ENCODE measurements at regions not wholly inside any gene's neighbourhood (a gene's known extent, or its start where the extent isn't known, plus 50 kb on each side); places are given as distances from the start of the nearest gene placed in this dataset.

DNA sequence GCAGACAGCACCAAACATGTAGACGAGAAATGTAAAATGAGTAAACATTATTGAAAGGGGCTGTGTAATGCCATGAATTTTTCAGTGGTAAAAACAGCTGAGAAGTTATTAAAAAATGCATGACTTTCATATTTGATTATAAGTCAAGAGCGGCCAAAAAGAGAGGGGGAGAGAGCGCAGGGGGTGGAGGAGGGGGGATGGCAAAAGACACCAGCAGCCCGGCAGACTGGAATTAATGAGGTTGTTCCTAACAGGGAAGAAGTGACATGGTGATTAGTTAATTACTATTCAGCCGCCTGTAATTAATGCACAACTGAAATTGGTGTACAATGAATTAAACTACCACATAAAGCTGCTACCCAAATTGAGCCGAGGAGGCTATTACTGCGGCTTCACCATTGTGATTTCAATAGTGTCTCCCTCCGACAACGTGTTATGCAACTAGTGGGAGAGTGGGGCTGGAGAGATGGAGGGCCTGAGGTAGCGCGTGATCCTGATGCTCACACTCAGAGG is 89.1 kb upstream of the VSTM2B start:
- POLR2A ChIA-PET: no interaction called here
- Mint-ChIP-seq H3K36me3 (no peaks in the 10 kb centered on the region), H3K9me3 (peaks cover 10% of the 10 kb centered on the region), H3K4me1 (ENCODE audit: low read depth) (no peaks in the 10 kb centered on the region), H3K27ac (no peak overlapping the region), H3K27me3 (peaks cover 7% of the 10 kb centered on the region), H3K4me3 (no peak overlapping the region)
- CTCF ChIA-PET: no interaction called here
- intact Hi-C loops (cut with micrococcal nuclease): no loop called here
- DNase-seq: no peak

DNA sequence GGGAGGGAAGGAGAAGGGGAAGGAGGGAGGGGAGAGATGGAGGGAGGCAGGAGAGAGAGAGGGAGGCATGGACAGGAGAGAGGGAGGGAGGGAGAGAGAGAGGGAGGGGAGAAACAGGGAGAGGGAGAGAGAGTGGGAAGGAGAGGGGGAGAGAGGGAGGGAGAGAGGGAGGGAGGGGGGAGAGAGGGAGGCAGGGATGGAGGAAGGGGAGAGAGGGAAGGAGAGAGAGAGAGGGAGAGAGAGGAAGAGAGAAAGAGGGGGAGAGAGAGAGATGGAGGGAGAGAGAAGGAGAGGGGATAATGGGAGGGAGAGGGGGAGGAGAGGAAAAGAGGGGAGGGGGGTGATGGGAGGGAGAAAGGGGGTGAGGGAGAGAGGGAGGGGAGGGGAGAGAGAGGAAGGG is 86.8 kb upstream of the VSTM2B start:
- H3K27ac Mint-ChIP-seq: no peak overlapping the region
- H3K36me3 Mint-ChIP-seq: no peaks in the 10 kb centered on the region
- ChIA-PET CTCF (no interaction called here), POLR2A (no interaction called here)
- no peaks in the 10 kb centered on the region for H3K4me1 Mint-ChIP-seq (ENCODE audit: low read depth)
- intact Hi-C loops (cut with micrococcal nuclease): no loop called here
- no peak overlapping the region for H3K4me3 Mint-ChIP-seq
- H3K27me3 Mint-ChIP-seq: peaks cover 3% of the 10 kb centered on the region
- no peak for DNase-seq
- peaks cover 10% of the 10 kb centered on the region for H3K9me3 Mint-ChIP-seq

DNA sequence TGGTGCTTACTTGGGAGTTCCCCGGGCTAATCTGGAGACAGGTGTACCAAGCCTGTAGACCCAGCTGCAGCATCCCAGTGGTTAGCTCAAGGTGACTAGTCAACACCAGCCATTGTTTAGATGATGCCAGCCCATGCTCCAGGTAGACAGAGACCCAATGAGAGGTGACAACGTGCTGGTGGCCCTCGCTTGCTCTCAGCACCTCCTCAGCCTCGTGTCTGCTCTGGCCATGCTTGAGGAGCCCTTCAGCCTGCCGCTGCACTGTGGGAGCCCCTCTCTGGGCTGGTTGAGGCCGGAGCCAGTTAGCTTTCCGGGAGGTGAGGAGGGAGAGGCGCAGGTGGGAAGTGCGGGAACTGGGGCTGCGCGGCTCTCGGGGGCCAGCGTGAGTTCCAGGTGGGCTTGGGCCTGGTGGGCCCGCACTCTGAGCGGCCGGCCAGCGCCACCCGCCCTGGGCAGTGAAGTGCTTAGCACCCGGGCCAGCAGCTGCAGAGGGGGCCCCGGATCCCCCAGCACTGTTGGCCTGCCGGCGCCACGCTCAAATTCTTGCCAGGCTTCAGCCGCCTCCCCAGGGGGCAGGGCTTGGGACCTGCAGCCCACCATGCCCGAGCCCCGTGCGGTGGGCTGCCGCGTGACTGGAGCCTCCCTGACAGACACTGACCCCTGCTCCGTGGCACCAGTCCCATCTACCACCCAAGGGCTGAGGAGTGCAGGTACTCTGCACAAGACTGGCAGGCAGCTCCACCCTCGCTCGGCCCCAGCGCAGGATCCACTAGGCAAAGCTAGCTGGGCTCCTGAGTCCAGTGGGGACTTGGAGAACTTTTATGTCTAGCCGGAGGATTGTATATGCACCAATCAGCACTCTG is 85.9 kb upstream of the VSTM2B start:
- no peaks in the 10 kb centered on the region for H3K4me1 Mint-ChIP-seq (ENCODE audit: low read depth)
- H3K4me3 Mint-ChIP-seq: no peak overlapping the region
- ChIA-PET CTCF (no interaction called here), POLR2A (no interaction called here)
- peaks cover 2% of the 10 kb centered on the region for H3K27me3 Mint-ChIP-seq
- H3K27ac Mint-ChIP-seq: no peak overlapping the region
- H3K9me3 Mint-ChIP-seq: peaks cover 10% of the 10 kb centered on the region
- no peak for DNase-seq
- intact Hi-C loops (cut with micrococcal nuclease): no loop called here
- H3K36me3 Mint-ChIP-seq: no peaks in the 10 kb centered on the region

DNA sequence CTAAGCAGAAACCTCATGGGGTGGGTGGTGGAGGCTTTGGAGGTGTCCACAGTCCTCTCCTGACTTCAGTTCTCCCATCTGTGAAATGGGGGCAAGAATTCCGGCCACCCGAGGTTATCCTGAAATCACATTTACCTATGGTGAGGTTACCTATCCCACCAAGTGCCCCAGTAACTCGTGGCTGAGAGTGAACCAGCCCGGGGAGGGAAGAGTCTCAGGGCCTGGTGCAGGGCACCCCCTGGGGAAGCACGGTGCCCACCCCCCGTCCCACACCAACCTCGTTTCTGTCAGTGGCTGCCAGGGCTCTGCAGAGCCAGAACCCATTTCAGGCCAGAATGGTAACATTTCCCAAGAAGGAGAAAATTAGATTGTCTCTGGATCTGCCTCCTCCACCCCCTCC is 83.7 kb upstream of the VSTM2B start:
- Mint-ChIP-seq H3K4me3 (no peak overlapping the region), H3K27me3 (peaks cover 10% of the 10 kb centered on the region), H3K9me3 (peaks cover 10% of the 10 kb centered on the region), H3K36me3 (no peaks in the 10 kb centered on the region), H3K27ac (no peak overlapping the region), H3K4me1 (ENCODE audit: low read depth) (no peaks in the 10 kb centered on the region)
- no peak for DNase-seq
- intact Hi-C loops (cut with micrococcal nuclease): no loop called here
- ChIA-PET POLR2A (no interaction called here), CTCF (no interaction called here)

DNA sequence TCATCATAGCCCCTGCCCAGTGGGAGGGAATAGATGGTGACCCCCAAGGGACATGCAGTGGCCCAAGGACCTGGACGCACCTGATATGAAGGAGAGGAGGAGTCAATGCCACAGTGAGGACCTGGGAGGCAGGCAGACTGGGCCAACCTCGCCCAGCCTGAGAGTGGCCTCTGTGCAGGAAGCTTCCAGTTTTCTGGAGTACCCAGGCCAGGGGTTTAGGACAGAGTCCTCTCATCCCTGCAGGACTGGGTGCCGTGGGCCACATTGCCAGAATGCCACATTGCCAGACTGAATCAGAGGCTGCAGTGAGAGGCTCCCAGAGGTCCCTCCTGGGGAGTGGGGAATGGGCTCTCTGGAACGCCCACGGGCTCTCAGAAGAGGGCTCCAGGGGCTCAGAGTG is 82.9 kb upstream of the VSTM2B start:
- CTCF ChIA-PET: no interaction called here

DNA sequence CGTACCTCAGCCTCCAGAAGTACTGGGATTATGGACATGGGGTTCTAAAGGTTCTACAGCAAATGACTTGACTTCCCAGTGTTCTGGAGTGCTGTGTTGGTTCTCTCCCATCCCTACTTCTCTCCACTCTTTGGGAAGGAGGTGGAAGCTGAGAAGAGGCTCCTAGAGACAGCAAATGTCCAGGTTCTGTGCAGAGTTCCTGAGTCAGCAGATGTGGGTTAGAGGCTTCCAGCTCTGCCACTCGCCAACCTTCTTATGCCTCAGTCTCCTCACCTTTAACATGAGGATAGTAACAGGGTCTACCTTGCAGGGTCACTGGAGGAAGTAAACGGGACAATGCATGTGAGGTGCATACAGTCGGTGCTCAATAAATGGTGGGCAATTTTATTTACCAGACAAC is 80.5 kb upstream of the VSTM2B start:
- Mint-ChIP-seq H3K4me3 (no peak overlapping the region), H3K9me3 (peaks cover 8% of the 10 kb centered on the region), H3K27me3 (peaks cover 10% of the 10 kb centered on the region), H3K36me3 (no peaks in the 10 kb centered on the region), H3K4me1 (ENCODE audit: low read depth) (no peaks in the 10 kb centered on the region), H3K27ac (no peak overlapping the region)
- CTCF ChIA-PET: no interaction called here
- intact Hi-C loops (cut with micrococcal nuclease): no loop called here
- no peak for DNase-seq
- POLR2A ChIA-PET: no interaction called here

More for the DNA sequence above, 82.9 kb upstream of the VSTM2B start:
- POLR2A ChIA-PET: no interaction called here
- intact Hi-C loops (cut with micrococcal nuclease): no loop called here
- H3K4me1 Mint-ChIP-seq (ENCODE audit: low read depth): no peaks in the 10 kb centered on the region
- H3K36me3 Mint-ChIP-seq: no peaks in the 10 kb centered on the region
- no peak overlapping the region for H3K4me3 Mint-ChIP-seq
- peaks cover 10% of the 10 kb centered on the region for H3K9me3 Mint-ChIP-seq
- peaks cover 8% of the 10 kb centered on the region for H3K27me3 Mint-ChIP-seq
- no peak overlapping the region for H3K27ac Mint-ChIP-seq
- DNase-seq: no peak

DNA sequence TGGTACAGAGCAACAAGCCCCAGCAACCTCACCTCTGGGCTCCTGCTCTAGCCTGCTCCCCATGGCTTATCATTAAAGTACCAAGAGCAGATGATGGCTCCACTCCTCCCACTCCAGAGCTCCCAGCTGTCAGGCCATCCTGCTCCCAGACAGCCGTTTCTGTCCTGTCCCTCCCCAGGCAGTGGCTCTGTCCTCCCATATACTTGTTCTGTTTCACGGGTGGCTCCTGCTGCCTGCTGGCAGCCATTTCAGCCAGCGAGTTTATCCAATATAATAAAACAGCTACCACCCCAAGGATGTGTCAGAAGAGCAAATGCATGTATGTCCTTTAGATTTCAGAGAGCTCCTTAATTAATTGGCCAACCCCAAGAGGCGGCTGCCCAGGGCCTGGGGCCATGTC is 79.4 kb upstream of the VSTM2B start:
- ChIA-PET POLR2A (no interaction called here), CTCF (no interaction called here)
- Mint-ChIP-seq H3K4me3 (no peak overlapping the region), H3K36me3 (no peaks in the 10 kb centered on the region), H3K9me3 (no peaks in the 10 kb centered on the region), H3K4me1 (ENCODE audit: low read depth) (no peaks in the 10 kb centered on the region), H3K27ac (no peak overlapping the region), H3K27me3 (peaks cover 10% of the 10 kb centered on the region)
- intact Hi-C loops (cut with micrococcal nuclease): no loop called here
- no peak for DNase-seq

DNA sequence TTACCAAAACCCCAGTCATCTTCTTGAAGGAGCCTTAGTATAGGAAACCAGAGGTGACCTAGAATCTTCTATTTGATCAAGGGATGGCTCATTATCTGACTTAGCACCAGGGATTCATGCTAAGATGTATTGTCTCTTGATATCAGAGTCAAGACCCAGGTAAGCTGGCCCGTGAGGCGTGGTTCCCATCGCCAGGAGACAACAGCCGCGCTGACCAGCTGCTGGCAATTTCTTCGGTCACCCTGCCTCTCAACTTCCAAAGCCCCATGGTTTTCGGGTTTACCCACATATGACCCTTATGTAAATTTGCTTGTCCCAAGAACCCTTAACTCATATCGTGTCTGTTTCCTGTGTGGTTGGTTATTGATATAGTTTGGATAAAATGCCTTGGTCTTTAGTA is 77.7 kb upstream of the VSTM2B start:
- Mint-ChIP-seq H3K9me3 (no peaks in the 10 kb centered on the region), H3K4me1 (ENCODE audit: low read depth) (no peaks in the 10 kb centered on the region), H3K36me3 (no peaks in the 10 kb centered on the region), H3K4me3 (no peak overlapping the region), H3K27me3 (peaks cover 10% of the 10 kb centered on the region), H3K27ac (no peak overlapping the region)
- ChIA-PET CTCF (no interaction called here), POLR2A (no interaction called here)
- intact Hi-C loops (cut with micrococcal nuclease): no loop called here
- DNase-seq: no peak

DNA sequence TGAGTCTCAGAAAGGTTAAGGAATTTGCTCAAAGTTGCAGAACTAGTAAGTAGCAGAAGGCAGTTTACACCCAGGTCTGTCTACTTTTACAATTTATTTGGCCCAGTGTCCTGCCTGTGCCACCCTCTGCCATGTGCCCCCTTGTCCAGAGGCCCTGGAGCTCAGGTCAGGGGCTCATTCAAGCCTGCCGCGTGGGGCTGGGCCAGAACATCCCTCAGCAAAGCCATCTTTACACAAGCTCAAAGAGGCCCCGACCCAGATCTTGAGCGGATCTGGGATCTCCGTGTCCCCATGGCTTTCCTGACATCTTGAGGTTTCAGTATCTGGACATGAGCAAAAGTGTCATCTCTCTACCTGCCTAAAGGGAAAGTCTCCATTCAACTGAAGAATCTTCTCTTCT is 76.4 kb upstream of the VSTM2B start:
- Mint-ChIP-seq H3K9me3 (no peaks in the 10 kb centered on the region), H3K27ac (no peak overlapping the region), H3K36me3 (no peaks in the 10 kb centered on the region), H3K27me3 (peaks cover 15% of the 10 kb centered on the region), H3K4me1 (ENCODE audit: low read depth) (no peaks in the 10 kb centered on the region), H3K4me3 (no peak overlapping the region)
- ChIA-PET CTCF (no interaction called here), POLR2A (no interaction called here)
- intact Hi-C loops (cut with micrococcal nuclease): no loop called here
- no peak for DNase-seq

DNA sequence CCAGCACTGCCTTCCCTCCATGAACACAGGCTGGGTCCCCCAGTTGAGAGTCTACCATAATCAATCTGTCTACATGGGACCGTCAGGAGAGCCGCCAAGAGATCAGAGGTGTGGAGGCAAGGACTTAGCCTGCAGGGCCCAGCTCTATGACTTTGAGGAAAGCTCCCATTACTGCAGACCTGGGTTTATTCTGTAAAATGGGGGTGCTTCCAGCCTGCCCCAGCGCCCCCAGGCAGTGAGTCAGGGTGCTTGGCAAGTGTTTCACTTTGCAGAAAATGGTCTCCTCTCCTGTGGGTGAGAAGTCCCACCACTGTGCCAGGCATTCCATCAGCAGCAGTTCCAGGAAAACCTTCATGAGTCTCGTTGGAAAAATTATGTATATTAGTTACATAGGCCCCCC is 75.5 kb upstream of the VSTM2B start:
- Mint-ChIP-seq H3K4me1 (ENCODE audit: low read depth) (no peaks in the 10 kb centered on the region), H3K9me3 (no peaks in the 10 kb centered on the region), H3K4me3 (no peak overlapping the region), H3K27me3 (peaks cover 15% of the 10 kb centered on the region), H3K36me3 (no peaks in the 10 kb centered on the region), H3K27ac (no peak overlapping the region)
- intact Hi-C loops (cut with micrococcal nuclease): no loop called here
- no peak for DNase-seq
- CTCF ChIA-PET: no interaction called here
- POLR2A ChIA-PET: no interaction called here

DNA sequence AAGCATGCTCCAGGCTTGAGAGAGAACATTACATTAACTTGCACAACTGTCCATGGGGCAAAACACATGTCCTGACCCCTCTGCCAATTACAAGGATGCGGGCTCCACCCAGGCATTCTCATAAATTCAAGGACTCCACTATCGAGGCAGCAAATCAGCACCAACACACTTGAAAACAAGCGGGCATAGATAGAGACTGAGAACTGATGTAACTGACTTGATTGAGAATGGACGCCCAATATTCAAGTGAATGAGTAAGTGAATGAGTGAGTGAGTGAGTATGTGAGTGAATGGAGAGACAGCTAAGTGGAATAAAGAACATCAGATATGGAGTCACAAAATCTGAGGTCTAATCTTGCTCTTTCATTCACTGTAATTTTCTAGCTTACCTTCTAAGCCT is 75.0 kb upstream of the VSTM2B start:
- DNase-seq: no peak
- no peaks in the 10 kb centered on the region for H3K4me1 Mint-ChIP-seq (ENCODE audit: low read depth)
- POLR2A ChIA-PET: no interaction called here

DNA sequence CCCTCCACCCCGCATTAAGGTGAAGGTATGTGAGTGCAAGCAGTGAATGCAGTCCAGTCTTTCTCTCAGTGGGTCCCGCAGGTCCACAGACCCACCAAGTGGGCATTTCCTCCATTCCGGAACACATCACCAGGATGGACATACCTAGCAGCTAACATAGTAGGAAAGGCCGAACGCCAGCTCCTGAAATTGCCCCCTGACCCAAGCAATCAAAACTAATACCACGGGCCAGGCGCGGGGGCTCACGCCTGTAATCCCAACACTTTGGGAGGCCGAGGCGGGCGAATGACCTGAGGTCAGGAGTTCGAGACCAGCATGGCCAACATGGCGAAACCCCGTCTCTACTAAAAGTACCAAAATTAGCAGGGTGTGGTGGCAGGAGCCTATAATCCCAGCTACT is 71.7 kb upstream of the VSTM2B start:
- H3K4me3 Mint-ChIP-seq: no peak overlapping the region
- no peak for DNase-seq
- CTCF ChIA-PET: no interaction called here
- H3K4me1 Mint-ChIP-seq (ENCODE audit: low read depth): no peaks in the 10 kb centered on the region
- peaks cover 23% of the 10 kb centered on the region for H3K9me3 Mint-ChIP-seq
- peaks cover 4% of the 10 kb centered on the region for H3K36me3 Mint-ChIP-seq
- peaks cover 16% of the 10 kb centered on the region for H3K27me3 Mint-ChIP-seq
- H3K27ac Mint-ChIP-seq: no peak overlapping the region
- POLR2A ChIA-PET: no interaction called here
- intact Hi-C loops (cut with micrococcal nuclease): no loop called here

More for the DNA sequence above, 75.0 kb upstream of the VSTM2B start:
- H3K27me3 Mint-ChIP-seq: peaks cover 12% of the 10 kb centered on the region
- intact Hi-C loops (cut with micrococcal nuclease): no loop called here
- H3K9me3 Mint-ChIP-seq: no peaks in the 10 kb centered on the region
- H3K4me3 Mint-ChIP-seq: no peak overlapping the region
- CTCF ChIA-PET: no interaction called here
- no peak overlapping the region for H3K27ac Mint-ChIP-seq
- H3K36me3 Mint-ChIP-seq: no peaks in the 10 kb centered on the region

DNA sequence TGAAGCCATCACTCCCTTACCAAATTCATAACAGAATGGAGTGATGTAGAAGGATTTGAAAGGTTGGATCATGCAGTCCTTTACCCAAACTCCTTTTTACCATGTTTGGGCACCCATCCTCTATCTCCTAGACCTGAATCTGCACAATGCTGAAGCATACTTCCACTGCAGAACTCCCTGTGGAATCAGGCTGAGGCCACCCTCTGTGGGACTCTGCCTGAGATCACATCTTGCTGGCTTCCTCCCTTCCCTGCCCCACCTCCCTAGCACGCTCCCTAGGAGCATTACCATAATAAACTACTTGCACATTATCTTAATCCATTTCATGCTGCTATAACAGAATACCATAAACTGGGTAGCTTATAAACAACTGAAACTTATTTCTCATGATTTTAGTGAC is 68.4 kb upstream of the VSTM2B start:
- DNase-seq: no peak
- CTCF ChIA-PET: no interaction called here
- Mint-ChIP-seq H3K27me3 (peaks cover 16% of the 10 kb centered on the region), H3K4me3 (no peak overlapping the region), H3K36me3 (peaks cover 4% of the 10 kb centered on the region), H3K4me1 (ENCODE audit: low read depth) (no peaks in the 10 kb centered on the region), H3K27ac (no peak overlapping the region), H3K9me3 (peaks cover 23% of the 10 kb centered on the region)
- intact Hi-C loops (cut with micrococcal nuclease): no loop called here
- POLR2A ChIA-PET: no interaction called here
